CD14-positive monocyte (primary cell): ENCODE measurements at regions not wholly inside any gene's neighbourhood (a gene's known extent, or its start where the extent isn't known, plus 50 kb on each side); places are given as distances from the start of the nearest gene placed in this dataset.

Experiments
- DNase-seq, 3 donors: peaks; one replicate each; pipeline ENCODE4 v3.0.0-alpha.2; 2011 to 2022
- H2AFZ ChIP-seq: 2 replicates; pipeline ENCODE4 v1.6.0; 2012; ENCODE audit warnings: mild to moderate bottlenecking, low read depth, low read length, inconsistent platforms; ENCODE audit not compliant: insufficient read depth, poor library complexity, severe bottlenecking
- H3K27ac ChIP-seq, 2 donors: 1 replicate in 1 of 2; 2 replicates in 1 of 2; pipeline ENCODE4 v1.5.1; 2012 to 2013; ENCODE audit warnings: low read length in 2 of 2, control low read depth in 1 of 2, inconsistent platforms in 1 of 2, low read depth in 1 of 2, mild to moderate bottlenecking in 1 of 2
- H3K27me3 ChIP-seq, 2 donors: one replicate each; pipeline versions ENCODE4 v1.6.0 to v1.6.1; 2011 to 2013; ENCODE audit warnings: low read length in 2 of 2; ENCODE audit not compliant: control insufficient read depth in 2 of 2, insufficient read depth in 2 of 2
- H3K36me3 ChIP-seq, 2 donors: replicated peaks in 1 of 2; 1 replicate in 1 of 2; 2 replicates in 1 of 2; pipeline versions ENCODE4 v1.5.1 to v1.6.1; 2012 to 2013; ENCODE audit warnings: low read length in 2 of 2, control low read depth in 1 of 2, inconsistent platforms in 1 of 2, mild to moderate bottlenecking in 1 of 2; ENCODE audit not compliant: insufficient read depth in 2 of 2, control insufficient read depth in 1 of 2
- H3K4me1 ChIP-seq, 2 donors: 1 replicate in 1 of 2; 2 replicates in 1 of 2; pipeline versions ENCODE4 v1.5.1 to v1.6.1; 2012 to 2013; ENCODE audit warnings: low read length in 2 of 2, control low read depth in 1 of 2, inconsistent platforms in 1 of 2, mild to moderate bottlenecking in 1 of 2, moderate library complexity in 1 of 2; ENCODE audit not compliant: insufficient read depth in 2 of 2, control insufficient read depth in 1 of 2
- H3K4me2 ChIP-seq: replicated peaks from 2 replicates; pipeline ENCODE3; 2012; ENCODE audit warnings: low read length, moderate library complexity, mild to moderate bottlenecking; ENCODE audit not compliant: poor library complexity, severe bottlenecking; ENCODE audit errors: extremely low read depth
- H3K4me3 ChIP-seq, 3 experiments: fragments of 200-600 bp in 1 of 3; sonication (generic) in 1 of 3; replicated peaks in 1 of 3; 1 replicate in 2 of 3; 2 replicates in 1 of 3; pipeline ENCODE4 v1.5.1; 2011 to 2013; ENCODE audit warnings: low read length in 3 of 3, mild to moderate bottlenecking in 3 of 3, control low read depth in 2 of 3, low read depth in 2 of 3, inconsistent platforms in 1 of 3, moderate library complexity in 1 of 3
- H3K79me2 ChIP-seq: 2 replicates; pipeline ENCODE4 v1.6.0; 2012; ENCODE audit warnings: mild to moderate bottlenecking, control low read depth, inconsistent platforms, low read length, moderate library complexity; ENCODE audit not compliant: insufficient read depth
- H3K9ac ChIP-seq: 2 replicates; pipeline ENCODE4 v1.6.0; 2017; ENCODE audit warnings: low read length, mild to moderate bottlenecking; ENCODE audit not compliant: insufficient read depth, poor library complexity, severe bottlenecking
- H3K9me3 ChIP-seq, 2 donors: replicated peaks in 1 of 2; 1 replicate in 1 of 2; 2 replicates in 1 of 2; pipeline versions ENCODE4 v1.5.1 to v1.6.1; 2012 to 2013; ENCODE audit warnings: low read length in 2 of 2, control low read depth in 1 of 2; ENCODE audit not compliant: control insufficient read depth in 1 of 2, insufficient read depth in 1 of 2
- H4K20me1 ChIP-seq: 2 replicates; pipeline ENCODE4 v1.6.0; 2012; ENCODE audit warnings: mild to moderate bottlenecking, low read length, control low read depth, moderate library complexity; ENCODE audit not compliant: insufficient read depth
- H3K27ac Mint-ChIP-seq, 7 donors: one replicate each; pipeline ENCODE4 v1.8.0; 2020; ENCODE audit warnings: mild to moderate bottlenecking in 7 of 7, mixed read lengths in 7 of 7, moderate library complexity in 6 of 7, inconsistent platforms in 2 of 7
- H3K27me3 Mint-ChIP-seq, 3 donors: one replicate each; pipeline ENCODE4 v1.8.0; 2021 to 2022; ENCODE audit warnings: low read depth in 3 of 3, mild to moderate bottlenecking in 3 of 3, mixed read lengths in 3 of 3, moderate library complexity in 3 of 3, inconsistent platforms in 1 of 3
- H3K36me3 Mint-ChIP-seq, 2 donors: one replicate each; pipeline ENCODE4 v1.8.0; 2020; ENCODE audit warnings: mixed read lengths in 2 of 2, inconsistent platforms in 1 of 2, mild to moderate bottlenecking in 1 of 2
- H3K4me1 Mint-ChIP-seq: one replicate; pipeline ENCODE4 v1.8.0; 2020; ENCODE audit warnings: mild to moderate bottlenecking, mixed read lengths
- H3K4me3 Mint-ChIP-seq, 2 donors: one replicate each; pipeline ENCODE4 v1.8.0; 2020; ENCODE audit warnings: mild to moderate bottlenecking in 2 of 2, mixed read lengths in 2 of 2, moderate library complexity in 1 of 2
- H3K9me3 Mint-ChIP-seq, 7 donors: one replicate each; pipeline ENCODE4 v1.8.0; 2020 to 2022; ENCODE audit warnings: mixed read lengths in 7 of 7, mild to moderate bottlenecking in 6 of 7, moderate library complexity in 6 of 7, inconsistent platforms in 2 of 7
- WGBS: methylation state at CpG from one replicate; pipeline ENCODE4 v1.1.5; 2013; ENCODE audit warnings: missing lambda C conversion rate; ENCODE audit not compliant: insufficient coverage; 5-methylcytosine and 5-hydroxymethylcytosine counted together
- intact Hi-C, 2 donors: fragments of 100-400 bp; cut with micrococcal nuclease; formaldehyde crosslinking; loops; one replicate each; pipeline versions ENCODE4 v1.15.0 to v1.15.1; 2023
- TF ChIP-seq, protein P1 (sequence below): fragments of 200-600 bp; IDR thresholded peaks from one replicate; pipeline ENCODE4 v1.8.0; 2022; ENCODE audit warnings: antibody characterized with exemption, mild to moderate bottlenecking

DNA sequence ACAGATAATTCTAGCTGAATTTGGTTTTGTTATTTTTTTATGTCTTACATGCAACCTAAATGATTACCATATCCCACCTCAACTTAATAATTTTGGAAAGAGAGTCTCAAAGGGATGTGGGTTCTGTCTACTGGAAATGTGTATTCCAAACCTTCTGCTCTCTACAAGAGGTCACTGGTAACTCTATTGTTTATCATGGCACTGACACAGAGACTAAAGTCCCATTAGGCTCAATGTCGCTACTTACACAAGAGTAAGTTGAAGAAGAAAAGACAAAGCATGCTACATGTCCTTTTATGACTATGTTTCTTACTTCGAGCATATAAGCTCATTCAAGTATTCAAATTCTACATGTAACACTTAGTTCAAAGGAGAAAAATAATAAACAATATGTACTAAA lies 460.3 kb upstream of the EPHA6 start:
- Mint-ChIP-seq H3K36me3 (no peaks in the 10 kb centered on the region), H3K27me3 (no peaks in the 10 kb centered on the region), H3K27ac (no peak overlapping the region), H3K9me3 (peaks cover 0 to 8% (median 3%) of the 10 kb centered on the region in 7 donors), H3K4me3 (no peak overlapping the region), H3K4me1 (no peaks in the 10 kb centered on the region)
- Histone ChIP-seq H3K79me2 (no peaks in the 10 kb centered on the region), H3K27me3 (no peaks in the 10 kb centered on the region), H3K9me3 (peaks cover 0 to 11% of the 10 kb centered on the region in 2 donors), H3K36me3 (no peaks in the 10 kb centered on the region), H3K4me1 (no peaks in the 10 kb centered on the region), H3K27ac (no peak overlapping the region), H2AFZ (no peak overlapping the region), H3K4me2 (no peak overlapping the region), H3K4me3 (no peak overlapping the region), H4K20me1 (no peaks in the 10 kb centered on the region), H3K9ac (no peak overlapping the region)
- intact Hi-C loops, result no loop called here
- no peak for DNase-seq
- no CpG with 5 or more reads among the region's 2 CpGs for WGBS
- TF ChIP-seq, protein P1, sequence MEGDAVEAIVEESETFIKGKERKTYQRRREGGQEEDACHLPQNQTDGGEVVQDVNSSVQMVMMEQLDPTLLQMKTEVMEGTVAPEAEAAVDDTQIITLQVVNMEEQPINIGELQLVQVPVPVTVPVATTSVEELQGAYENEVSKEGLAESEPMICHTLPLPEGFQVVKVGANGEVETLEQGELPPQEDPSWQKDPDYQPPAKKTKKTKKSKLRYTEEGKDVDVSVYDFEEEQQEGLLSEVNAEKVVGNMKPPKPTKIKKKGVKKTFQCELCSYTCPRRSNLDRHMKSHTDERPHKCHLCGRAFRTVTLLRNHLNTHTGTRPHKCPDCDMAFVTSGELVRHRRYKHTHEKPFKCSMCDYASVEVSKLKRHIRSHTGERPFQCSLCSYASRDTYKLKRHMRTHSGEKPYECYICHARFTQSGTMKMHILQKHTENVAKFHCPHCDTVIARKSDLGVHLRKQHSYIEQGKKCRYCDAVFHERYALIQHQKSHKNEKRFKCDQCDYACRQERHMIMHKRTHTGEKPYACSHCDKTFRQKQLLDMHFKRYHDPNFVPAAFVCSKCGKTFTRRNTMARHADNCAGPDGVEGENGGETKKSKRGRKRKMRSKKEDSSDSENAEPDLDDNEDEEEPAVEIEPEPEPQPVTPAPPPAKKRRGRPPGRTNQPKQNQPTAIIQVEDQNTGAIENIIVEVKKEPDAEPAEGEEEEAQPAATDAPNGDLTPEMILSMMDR, result no peak

DNA sequence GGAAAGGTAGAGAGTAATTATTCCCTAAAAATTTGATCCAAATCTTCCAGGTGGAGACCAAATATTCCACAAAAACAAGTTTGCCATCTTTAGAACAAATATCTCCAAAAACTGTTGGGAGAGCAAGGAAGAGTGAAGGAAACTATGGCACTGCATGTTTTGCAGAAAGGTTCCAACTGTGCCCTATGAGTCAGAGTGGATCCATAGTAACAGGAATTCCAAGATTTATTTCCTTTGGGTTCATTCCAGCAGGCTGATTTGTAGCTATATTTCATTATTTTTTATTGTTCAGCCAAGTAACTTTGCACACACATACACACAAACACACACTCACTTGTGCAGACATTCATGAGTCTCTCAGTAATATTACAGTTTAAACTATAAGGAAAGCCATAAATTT lies 459.7 kb upstream of the EPHA6 start:
- H3K4me1 ChIP-seq, result no peaks in the 10 kb centered on the region
- no peak overlapping the region for H3K4me3 Mint-ChIP-seq
- H3K36me3 Mint-ChIP-seq, result no peaks in the 10 kb centered on the region
- intact Hi-C loops, result no loop called here
- H3K27ac ChIP-seq, result no peak overlapping the region
- H3K4me1 Mint-ChIP-seq, result no peaks in the 10 kb centered on the region
- no peaks in the 10 kb centered on the region for H3K36me3 ChIP-seq
- no peak overlapping the region for H2AFZ ChIP-seq
- DNase-seq, result no peak
- H3K9me3 ChIP-seq, result peaks cover 0 to 9% of the 10 kb centered on the region in 2 donors
- no peaks in the 10 kb centered on the region for H3K27me3 Mint-ChIP-seq
- no peaks in the 10 kb centered on the region for H3K27me3 ChIP-seq
- no peaks in the 10 kb centered on the region for H3K79me2 ChIP-seq
- peaks cover 0 to 8% (median 5%) of the 10 kb centered on the region in 7 donors for H3K9me3 Mint-ChIP-seq
- no peak overlapping the region for H3K4me3 ChIP-seq
- no peak overlapping the region for H3K4me2 ChIP-seq
- H3K9ac ChIP-seq, result no peak overlapping the region
- no peaks in the 10 kb centered on the region for H4K20me1 ChIP-seq
- no peak overlapping the region for H3K27ac Mint-ChIP-seq
- TF ChIP-seq, protein P1, result no peak
